Osteoblast (primary cell): ENCODE measurements at regions not wholly inside any gene's neighbourhood (a gene's known extent, or its start where the extent isn't known, plus 50 kb on each side); places are given as distances from the start of the nearest gene placed in this dataset.

Experiments
- DNase-seq: peaks from one replicate; pipeline ENCODE4 v3.0.0; 2011; ENCODE audit warnings: low spot score, mixed read lengths; ENCODE audit not compliant: insufficient read length; ENCODE audit errors: missing footprints
- H2AFZ ChIP-seq: 2 replicates; pipeline ENCODE4 v1.6.0; 2011; ENCODE audit warnings: mild to moderate bottlenecking, low read length
- H3K27ac ChIP-seq: 2 replicates; pipeline ENCODE4 v1.5.1; 2011; ENCODE audit warnings: mild to moderate bottlenecking, low read depth, low read length, moderate library complexity
- H3K27me3 ChIP-seq: 2 replicates; pipeline ENCODE4 v1.6.0; 2012; ENCODE audit warnings: mild to moderate bottlenecking, control low read depth, inconsistent platforms, low read length, moderate library complexity; ENCODE audit not compliant: insufficient read depth
- H3K36me3 ChIP-seq: 2 replicates; pipeline ENCODE4 v1.5.1; 2011; ENCODE audit warnings: mild to moderate bottlenecking, low read length, control low read depth, moderate library complexity; ENCODE audit not compliant: insufficient read depth
- H3K4me1 ChIP-seq: 2 replicates; pipeline ENCODE4 v1.5.1; 2011; ENCODE audit warnings: mild to moderate bottlenecking, low read length, control low read depth, moderate library complexity; ENCODE audit not compliant: insufficient read depth
- H3K4me2 ChIP-seq: 2 replicates; pipeline ENCODE4 v1.6.0; 2011; ENCODE audit warnings: mild to moderate bottlenecking, low read length; ENCODE audit not compliant: insufficient read depth
- H3K4me3 ChIP-seq: fragments of 200-600 bp; sonication (generic); 3 replicates; pipeline ENCODE4 v1.5.1; 2012; ENCODE audit warnings: mild to moderate bottlenecking, low read length, inconsistent platforms; ENCODE audit not compliant: insufficient read depth
- H3K79me2 ChIP-seq: 2 replicates; pipeline ENCODE4 v1.6.0; 2012; ENCODE audit warnings: mild to moderate bottlenecking, low read length, control low read depth, inconsistent platforms; ENCODE audit not compliant: insufficient read depth
- H3K9me3 ChIP-seq: 2 replicates; pipeline ENCODE4 v1.5.1; 2011; ENCODE audit warnings: low read depth, low read length, control low read depth
- H4K20me1 ChIP-seq: 2 replicates; pipeline ENCODE4 v1.6.0; 2012; ENCODE audit warnings: mild to moderate bottlenecking, low read length, control low read depth; ENCODE audit not compliant: insufficient read depth
- CTCF ChIP-seq: IDR thresholded peaks from 2 replicates; pipeline ENCODE4 v1.5.1; 2011; ENCODE audit warnings: mild to moderate bottlenecking, low read depth, low read length, moderate library complexity; ENCODE audit errors: extremely low read depth

DNA sequence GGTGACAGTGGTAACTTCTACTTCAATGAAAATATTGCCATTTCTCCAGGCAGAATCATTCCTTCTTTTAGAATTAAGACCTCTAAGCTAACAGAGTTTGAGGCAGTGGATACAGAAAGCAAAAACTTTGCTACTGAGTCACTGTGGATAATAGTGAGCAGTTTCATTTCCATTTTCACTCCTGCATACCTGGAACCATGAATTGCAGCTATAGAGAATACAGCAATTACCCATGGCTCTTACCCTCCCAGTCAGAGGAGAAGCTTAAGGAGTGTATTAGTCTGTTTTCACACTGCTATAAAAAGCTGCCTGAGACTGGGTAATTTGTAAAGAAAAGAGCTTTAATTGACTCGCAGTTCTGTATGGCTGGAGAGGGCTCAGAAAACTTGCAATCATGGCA, 531.4 kb upstream of the CNTNAP5 start:
- H3K36me3 ChIP-seq, result no peaks in the 10 kb centered on the region
- H3K4me3 ChIP-seq, result no peak overlapping the region
- H3K4me2 ChIP-seq, result no peak overlapping the region

GRCh38 chr2:123495241-123495640, 529.8 kb upstream of the CNTNAP5 start:
- H3K4me1 ChIP-seq, result no peaks in the 10 kb centered on the region
- H3K36me3 ChIP-seq, result no peaks in the 10 kb centered on the region
- H3K4me2 ChIP-seq, result no peak overlapping the region
- TF ChIP-seq CTCF, result no peak
- no peaks in the 10 kb centered on the region for H4K20me1 ChIP-seq
- no peaks in the 10 kb centered on the region for H3K79me2 ChIP-seq
- no peak overlapping the region for H3K4me3 ChIP-seq
- DNase-seq, result no peak
- no peak overlapping the region for H2AFZ ChIP-seq
- H3K27me3 ChIP-seq, result no peaks in the 10 kb centered on the region
- no peaks in the 10 kb centered on the region for H3K9me3 ChIP-seq
- H3K27ac ChIP-seq, result no peak overlapping the region

More for the DNA sequence above, 531.4 kb upstream of the CNTNAP5 start:
- no peaks in the 10 kb centered on the region for H3K27me3 ChIP-seq
- no peaks in the 10 kb centered on the region for H3K4me1 ChIP-seq
- H4K20me1 ChIP-seq, result no peaks in the 10 kb centered on the region
- no peak overlapping the region for H3K27ac ChIP-seq
- no peaks in the 10 kb centered on the region for H3K79me2 ChIP-seq
- H2AFZ ChIP-seq, result no peak overlapping the region
- no peaks in the 10 kb centered on the region for H3K9me3 ChIP-seq
- TF ChIP-seq CTCF, result no peak
- no peak for DNase-seq

GRCh38 chr2:123500346-123500745, 524.7 kb upstream of the CNTNAP5 start:
- Histone ChIP-seq H3K9me3 (no peaks in the 10 kb centered on the region), H3K4me2 (no peak overlapping the region), H4K20me1 (no peaks in the 10 kb centered on the region), H3K4me1 (no peaks in the 10 kb centered on the region), H3K79me2 (no peaks in the 10 kb centered on the region), H3K27me3 (no peaks in the 10 kb centered on the region), H3K36me3 (no peaks in the 10 kb centered on the region), H2AFZ (no peak overlapping the region), H3K27ac (no peak overlapping the region), H3K4me3 (no peak overlapping the region)
- no peak for TF ChIP-seq CTCF
- no peak for DNase-seq

GRCh38 chr2:123500988-123501387, 524.1 kb upstream of the CNTNAP5 start:
- H3K9me3 ChIP-seq, result no peaks in the 10 kb centered on the region
- no peak for TF ChIP-seq CTCF
- no peaks in the 10 kb centered on the region for H3K79me2 ChIP-seq
- no peaks in the 10 kb centered on the region for H3K27me3 ChIP-seq
- no peak overlapping the region for H3K4me2 ChIP-seq
- no peak overlapping the region for H3K4me3 ChIP-seq
- H4K20me1 ChIP-seq, result no peaks in the 10 kb centered on the region
- DNase-seq, result no peak
- no peak overlapping the region for H3K27ac ChIP-seq
- no peak overlapping the region for H2AFZ ChIP-seq
- H3K4me1 ChIP-seq, result no peaks in the 10 kb centered on the region
- no peaks in the 10 kb centered on the region for H3K36me3 ChIP-seq
